CD4-positive, alpha-beta memory T cell (primary cell): ENCODE measurements at regions not wholly inside any gene's neighbourhood (a gene's known extent, or its start where the extent isn't known, plus 50 kb on each side); places are given as distances from the start of the nearest gene placed in this dataset.
"Not testable (repeated sequence)": the region's sequence is repeated elsewhere in the genome, so short reads cannot be mapped to it uniquely, and the experiment has no call there.

Experiments used
- CTCF ChIA-PET: fragments of 350-600 bp; sonication (Branson Sonifier 250); formaldehyde crosslinking; loops from one replicate; lab custom pipeline; 2021; ENCODE audit warnings: inconsistent platforms; ENCODE audit not compliant: partially characterized antibody; lab: Charles Lee
- POLR2A ChIA-PET: fragments of 350-600 bp; sonication (Branson Sonifier 250); formaldehyde crosslinking; loops from one replicate; lab custom pipeline; 2021; ENCODE audit not compliant: partially characterized antibody; lab: Charles Lee
- DNase-seq, 5 donors: peaks; one replicate each; pipeline versions ENCODE4 v3.0.0 to v3.0.0-alpha.2; 2020 to 2022; ENCODE audit warnings: mixed read lengths in 1 of 5
- H3K27ac ChIP-seq: one replicate; pipeline ENCODE4 v1.7.0; 2013; ENCODE audit warnings: low read depth, low read length
- H3K27me3 ChIP-seq: 2 replicates; pipeline ENCODE4 v1.7.0; 2013; ENCODE audit warnings: mild to moderate bottlenecking, low read length, moderate library complexity; ENCODE audit not compliant: insufficient read depth
- H3K36me3 ChIP-seq: 2 replicates; pipeline ENCODE4 v1.7.0; 2013; ENCODE audit warnings: mild to moderate bottlenecking, low read length, moderate library complexity; ENCODE audit not compliant: insufficient read depth
- H3K4me1 ChIP-seq: 2 replicates; pipeline ENCODE4 v1.7.0; 2013; ENCODE audit warnings: mild to moderate bottlenecking, low read length, moderate library complexity; ENCODE audit not compliant: insufficient read depth
- H3K4me3 ChIP-seq, 2 donors: one replicate each; pipeline ENCODE4 v1.7.0; 2013; ENCODE audit warnings: low read length in 2 of 2, mild to moderate bottlenecking in 1 of 2
- H3K9me3 ChIP-seq, 2 donors: one replicate each; pipeline ENCODE4 v1.7.0; 2013; ENCODE audit warnings: low read length in 2 of 2, control low read depth in 1 of 2; ENCODE audit not compliant: control insufficient read depth in 1 of 2
- H3K27ac Mint-ChIP-seq, 7 donors: one replicate each; pipeline ENCODE4 v1.8.0; 2020 to 2021; ENCODE audit warnings: mixed read lengths in 7 of 7, mild to moderate bottlenecking in 6 of 7, inconsistent platforms in 3 of 7, moderate library complexity in 3 of 7
- H3K27me3 Mint-ChIP-seq, 2 donors: one replicate each; pipeline ENCODE4 v1.8.0; 2020 to 2021; ENCODE audit warnings: mixed read lengths in 2 of 2
- H3K36me3 Mint-ChIP-seq, 2 donors: one replicate each; pipeline ENCODE4 v1.8.0; 2020 to 2021; ENCODE audit warnings: mixed read lengths in 2 of 2, inconsistent platforms in 1 of 2, mild to moderate bottlenecking in 1 of 2
- H3K4me1 Mint-ChIP-seq, 4 donors: one replicate each; pipeline ENCODE4 v1.8.0; 2020 to 2021; ENCODE audit warnings: mixed read lengths in 4 of 4, mild to moderate bottlenecking in 1 of 4
- H3K4me3 Mint-ChIP-seq, 8 donors: one replicate each; pipeline ENCODE4 v1.8.0; 2020 to 2021; ENCODE audit warnings: mixed read lengths in 8 of 8, mild to moderate bottlenecking in 7 of 8, moderate library complexity in 6 of 8, inconsistent platforms in 3 of 8
- H3K9me3 Mint-ChIP-seq, 8 donors: one replicate each; pipeline ENCODE4 v1.8.0; 2020 to 2021; ENCODE audit warnings: mixed read lengths in 8 of 8, mild to moderate bottlenecking in 5 of 8, inconsistent platforms in 3 of 8, moderate library complexity in 1 of 8
- intact Hi-C: fragments of 100-400 bp; cut with micrococcal nuclease; formaldehyde crosslinking; loops from one replicate; pipeline ENCODE4 v1.15.1; 2023

GRCh38 chr17:31677681-31678080, 181.4 kb downstream of the COPRS start:
- ChIA-PET POLR2A (no interaction called here), CTCF (no interaction called here)
- intact Hi-C loops: no loop called here
- Histone ChIP-seq H3K36me3 (no peaks in the 10 kb centered on the region), H3K4me1 (no peaks in the 10 kb centered on the region), H3K27me3 (peaks cover 8% of the 10 kb centered on the region), H3K4me3 (no peak overlapping the region), H3K27ac (no peak overlapping the region), H3K9me3 (no peaks in the 10 kb centered on the region)
- Mint-ChIP-seq H3K9me3 (no peaks in the 10 kb centered on the region), H3K27ac (no peak overlapping the region), H3K4me3 (no peak overlapping the region), H3K27me3 (peaks cover 23 to 37% of the 10 kb centered on the region in 2 donors), H3K4me1 (peaks cover 0 to 5% (median under 1%) of the 10 kb centered on the region in 4 donors), H3K36me3 (no peaks in the 10 kb centered on the region)
- DNase-seq: no peak

GRCh38 chr17:31677036-31677435, 182.0 kb downstream of the COPRS start:
- Histone ChIP-seq H3K4me1 (no peaks in the 10 kb centered on the region), H3K9me3 (no peaks in the 10 kb centered on the region), H3K27ac (no peak overlapping the region), H3K4me3 (no peak overlapping the region), H3K27me3 (peaks cover 8% of the 10 kb centered on the region), H3K36me3 (no peaks in the 10 kb centered on the region)
- H3K9me3 Mint-ChIP-seq: peaks cover 0 to 4% (median 0%) of the 10 kb centered on the region in 8 donors
- no peak for DNase-seq
- ChIA-PET POLR2A (no interaction called here), CTCF (no interaction called here)
- intact Hi-C loops: no loop called here
- peaks cover 27 to 39% of the 10 kb centered on the region in 2 donors for H3K27me3 Mint-ChIP-seq
- peaks cover 0 to 5% (median under 1%) of the 10 kb centered on the region in 4 donors for H3K4me1 Mint-ChIP-seq
- peaks cover 0 to 5% of the 10 kb centered on the region in 2 donors for H3K36me3 Mint-ChIP-seq
- no peak overlapping the region for H3K4me3 Mint-ChIP-seq
- H3K27ac Mint-ChIP-seq: no peak overlapping the region

DNA sequence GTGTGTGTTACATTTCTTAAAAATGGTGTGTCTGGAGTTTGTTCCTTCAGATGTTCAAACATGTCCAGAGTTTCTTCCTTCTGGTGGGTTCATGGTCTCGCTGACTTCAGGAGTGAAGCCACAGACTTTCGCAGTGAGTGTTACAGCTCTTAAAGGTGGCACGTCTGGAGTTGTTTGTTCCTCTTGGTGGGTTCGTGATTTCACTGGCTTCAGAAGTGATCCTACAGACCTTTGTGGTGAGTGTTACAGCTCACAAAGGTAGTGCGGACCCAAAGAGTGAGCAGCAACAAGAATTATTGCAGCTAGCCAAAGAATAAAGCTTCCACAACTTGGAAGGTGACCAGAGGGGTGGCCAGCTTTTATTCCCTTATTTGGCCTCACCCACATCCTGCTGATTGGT, 183.7 kb downstream of the COPRS start:
- POLR2A ChIA-PET, H3K27me3 ChIP-seq, H3K36me3 ChIP-seq, H3K4me3 Mint-ChIP-seq, H3K27ac ChIP-seq, intact Hi-C loops, H3K4me3 ChIP-seq, H3K4me1 Mint-ChIP-seq, DNase-seq, H3K9me3 ChIP-seq, H3K27ac Mint-ChIP-seq, H3K9me3 Mint-ChIP-seq, CTCF ChIA-PET, H3K4me1 ChIP-seq, H3K36me3 Mint-ChIP-seq: not testable (repeated sequence)
- peaks cover 26 to 40% of the 10 kb centered on the region in 2 donors for H3K27me3 Mint-ChIP-seq

GRCh38 chr17:31674717-31675349, 184.2 kb downstream of the COPRS start:
- Mint-ChIP-seq H3K27me3 (peaks cover 23 to 34% of the 10 kb centered on the region in 2 donors), H3K27ac (no peak overlapping the region), H3K4me3 (no peak overlapping the region), H3K9me3 (peaks cover 0 to 4% (median 3%) of the 10 kb centered on the region in 8 donors), H3K4me1 (peaks cover 0 to 5% (median 0%) of the 10 kb centered on the region in 4 donors), H3K36me3 (peaks cover 0 to 5% of the 10 kb centered on the region in 2 donors)
- DNase-seq: no peak
- Histone ChIP-seq H3K36me3 (no peaks in the 10 kb centered on the region), H3K9me3 (no peaks in the 10 kb centered on the region), H3K4me1 (no peaks in the 10 kb centered on the region), H3K27ac (no peak overlapping the region), H3K4me3 (no peak overlapping the region), H3K27me3 (peaks cover under 1% of the 10 kb centered on the region)
- CTCF ChIA-PET: no interaction called here
- intact Hi-C loops: no loop called here
- POLR2A ChIA-PET: no interaction called here

GRCh38 chr17:31674305-31674704, 184.7 kb downstream of the COPRS start:
- no peaks in the 10 kb centered on the region for H3K4me1 ChIP-seq
- Mint-ChIP-seq H3K27me3 (peaks cover 25 to 37% of the 10 kb centered on the region in 2 donors), H3K4me1 (peaks cover 0 to 5% (median 0%) of the 10 kb centered on the region in 4 donors), H3K9me3 (peaks cover 0 to 6% (median 3%) of the 10 kb centered on the region in 8 donors), H3K36me3 (peaks cover 0 to 5% of the 10 kb centered on the region in 2 donors), H3K27ac (no peak overlapping the region), H3K4me3 (no peak overlapping the region)
- H3K27ac ChIP-seq: no peak overlapping the region
- ChIA-PET POLR2A (no interaction called here), CTCF (no interaction called here)
- no peak for DNase-seq
- no peaks in the 10 kb centered on the region for H3K27me3 ChIP-seq
- intact Hi-C loops: no loop called here
- no peak overlapping the region for H3K4me3 ChIP-seq
- H3K36me3 ChIP-seq: no peaks in the 10 kb centered on the region
- no peaks in the 10 kb centered on the region for H3K9me3 ChIP-seq

DNA sequence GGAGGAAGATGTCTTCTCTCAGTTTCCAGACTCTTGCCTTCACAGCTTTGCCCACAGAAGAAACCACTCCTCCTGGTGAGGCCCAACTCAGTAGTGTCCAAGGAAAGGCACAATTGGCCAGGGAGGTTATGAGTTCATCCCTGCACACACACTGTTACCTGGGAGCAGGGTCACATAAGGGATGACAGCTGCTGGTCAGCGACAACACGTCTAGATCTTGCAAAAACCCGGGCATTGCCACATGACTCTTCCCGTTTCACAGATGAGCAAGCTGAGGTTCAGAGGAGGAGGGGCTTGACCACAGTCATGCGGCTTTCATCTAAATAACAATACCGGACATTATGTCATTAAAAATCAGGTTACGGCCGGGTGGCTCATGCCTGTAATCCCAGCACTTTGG, 186.0 kb downstream of the COPRS start:
- Histone ChIP-seq H3K9me3 (no peaks in the 10 kb centered on the region), H3K27me3 (no peaks in the 10 kb centered on the region), H3K36me3 (no peaks in the 10 kb centered on the region), H3K4me1 (no peaks in the 10 kb centered on the region), H3K4me3 (no peak overlapping the region), H3K27ac (no peak overlapping the region)
- peaks cover 0 to 5% of the 10 kb centered on the region in 2 donors for H3K36me3 Mint-ChIP-seq
- no peak for DNase-seq
- CTCF ChIA-PET: no interaction called here
- H3K9me3 Mint-ChIP-seq: peaks cover 0 to 9% (median 3%) of the 10 kb centered on the region in 8 donors
- intact Hi-C loops: no loop called here
- H3K4me1 Mint-ChIP-seq: peaks cover 0 to 5% (median 0%) of the 10 kb centered on the region in 4 donors
- POLR2A ChIA-PET: no interaction called here
- H3K27me3 Mint-ChIP-seq: peaks cover 28 to 41% of the 10 kb centered on the region in 2 donors
- H3K4me3 Mint-ChIP-seq: no peak overlapping the region
- no peak overlapping the region for H3K27ac Mint-ChIP-seq

- Mint-ChIP-seq H3K36me3 (peaks cover 0 to 5% of the 10 kb centered on the region in 2 donors), H3K4me1 (peaks cover 0 to 5% (median 0%) of the 10 kb centered on the region in 4 donors), H3K9me3 (peaks cover 0 to 9% (median 3%) of the 10 kb centered on the region in 8 donors), H3K27ac (no peak overlapping the region), H3K4me3 (no peak overlapping the region), H3K27me3 (peaks cover 26 to 37% of the 10 kb centered on the region in 2 donors)
- ChIA-PET POLR2A (no interaction called here), CTCF (no interaction called here)
- no peak for DNase-seq
- Histone ChIP-seq H3K36me3 (no peaks in the 10 kb centered on the region), H3K27ac (no peak overlapping the region), H3K9me3 (no peaks in the 10 kb centered on the region), H3K4me1 (no peaks in the 10 kb centered on the region), H3K4me3 (no peak overlapping the region), H3K27me3 (no peaks in the 10 kb centered on the region)
- intact Hi-C loops: no loop called here
Measured at GRCh38 chr17:31672161-31672819, 186.8 kb downstream of the COPRS start.
